GM18517 (cell line): ENCODE measurements at regions not wholly inside any gene's neighbourhood (a gene's known extent, or its start where the extent isn't known, plus 50 kb on each side); places are given as distances from the start of the nearest gene placed in this dataset.

Experiments
- ATAC-seq: cut with Tn5 transposase; IDR thresholded peaks from one replicate; pipeline ENCODE4 v1.9.1; 2021; ENCODE audit warnings: mild to moderate bottlenecking, moderate library complexity; ENCODE audit not compliant: unreplicated experiment

GRCh38 chr13:78428646-78429045 lies 174.7 kb downstream of the POU4F1 start:
- no peak for ATAC-seq

DNA sequence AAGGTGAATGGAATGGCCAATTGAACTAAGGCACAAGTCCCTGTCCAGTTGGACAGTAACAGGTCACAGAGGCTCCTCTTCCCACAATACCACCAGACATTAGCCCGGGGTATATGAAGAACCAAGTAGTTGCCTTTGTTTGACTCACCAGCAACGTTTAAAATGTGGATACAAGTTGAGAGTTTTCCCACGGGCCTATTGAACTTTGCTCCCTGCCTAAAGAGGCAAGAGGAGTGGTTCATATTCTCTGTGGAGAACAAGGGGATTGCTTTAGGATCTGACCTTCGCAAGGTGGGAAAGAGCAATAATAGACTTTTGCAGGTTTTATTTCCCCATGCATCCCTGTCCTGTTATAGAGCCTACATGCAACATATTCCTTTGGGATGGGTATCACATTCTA lies 177.2 kb downstream of the POU4F1 start:
- no peak for ATAC-seq

DNA sequence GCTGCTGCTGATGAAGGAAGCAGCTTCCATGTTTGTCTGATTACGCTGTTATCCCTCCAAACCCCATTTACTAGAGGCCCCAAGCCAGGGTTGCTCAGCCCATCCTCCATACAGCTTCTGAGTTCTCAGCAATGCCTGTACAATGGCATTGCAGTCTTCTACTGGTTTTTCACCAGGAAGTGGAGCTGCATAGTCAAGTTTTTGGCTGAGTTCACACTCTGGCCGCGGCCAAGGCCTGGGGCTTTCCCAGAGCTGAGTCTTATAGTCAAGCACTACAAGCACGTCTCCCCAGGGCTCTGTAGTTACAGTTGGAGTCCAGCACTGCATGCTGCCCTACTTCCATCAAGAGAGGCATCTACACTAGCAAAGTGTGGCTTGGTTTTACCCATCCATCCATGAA lies 182.5 kb downstream of the POU4F1 start:
- ATAC-seq = peak; percentile 68

DNA sequence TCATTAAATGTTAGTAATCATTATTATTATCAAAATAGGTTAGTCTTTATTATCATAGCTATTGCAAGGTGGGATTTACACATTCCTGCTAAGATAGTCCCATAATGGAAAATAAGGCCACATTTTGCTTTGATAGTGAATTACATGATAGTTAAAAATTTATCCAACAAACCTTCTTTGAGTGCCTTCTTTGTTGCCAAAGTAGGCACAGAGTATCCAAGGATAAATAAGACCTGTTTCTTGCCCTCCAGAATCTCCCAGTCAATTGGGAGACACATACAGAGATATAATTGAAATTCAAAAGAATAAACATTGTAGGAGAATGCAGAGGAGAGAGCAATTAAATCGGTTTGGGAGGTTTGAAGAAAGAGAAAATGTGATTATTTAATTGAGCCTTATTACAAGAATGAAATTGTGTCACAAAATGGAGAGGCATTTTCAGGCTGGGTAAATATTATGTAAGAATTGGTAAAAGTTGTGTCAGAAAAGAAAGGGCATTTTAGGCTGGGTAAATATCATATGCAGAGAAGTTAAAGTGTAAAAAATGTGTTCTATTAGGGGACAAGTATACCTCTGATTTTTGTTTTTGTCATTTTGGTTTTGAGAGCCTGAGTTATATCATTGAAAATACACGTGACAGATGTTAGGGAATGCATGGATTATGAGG lies 189.3 kb downstream of the POU4F1 start:
- ATAC-seq = no peak

GRCh38 chr13:78410847-78411246 lies 192.5 kb downstream of the POU4F1 start:
- no peak for ATAC-seq

DNA sequence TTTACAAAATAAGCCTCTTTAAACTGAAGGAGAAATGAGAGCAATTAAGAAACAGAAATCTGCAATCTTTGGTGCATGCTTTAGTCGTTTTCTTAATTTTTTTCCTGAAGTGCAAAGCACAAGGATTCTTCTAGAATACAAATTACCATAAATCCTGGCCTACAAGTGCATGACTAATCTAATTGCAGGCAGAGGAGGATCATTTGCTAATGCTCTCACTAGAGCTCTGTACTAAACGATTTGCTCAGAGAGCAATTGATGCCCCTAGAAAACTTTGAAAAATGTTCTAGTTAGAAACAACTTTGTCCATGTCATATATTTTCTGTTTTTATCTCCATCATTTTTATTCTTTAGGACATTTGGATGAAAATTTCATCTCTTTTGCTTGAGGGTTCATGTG lies 193.2 kb downstream of the POU4F1 start:
- ATAC-seq = no peak

DNA sequence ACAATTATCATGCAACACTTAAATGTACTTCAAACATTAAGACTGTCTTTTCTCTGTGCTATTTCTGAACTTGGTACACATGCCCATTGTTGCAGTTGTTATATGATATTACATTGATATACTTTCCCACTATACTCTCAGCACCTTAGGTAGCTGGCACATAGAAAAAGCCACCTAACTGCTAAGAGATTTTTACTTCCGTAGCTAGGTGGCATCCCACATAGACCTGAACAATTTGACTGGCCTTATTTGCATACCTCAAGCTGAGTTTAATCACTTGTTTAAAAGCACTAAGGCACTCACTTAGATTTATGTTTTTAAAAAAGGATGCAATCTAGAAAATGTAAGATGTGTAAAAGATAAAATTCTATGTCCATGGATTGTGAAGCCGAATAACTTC lies 194.2 kb downstream of the POU4F1 start:
- ATAC-seq = peak; percentile 52

GRCh38 chr13:78404846-78405360 lies 198.4 kb downstream of the POU4F1 start:
- ATAC-seq = no peak

GRCh38 chr13:78402708-78403400 lies 200.5 kb downstream of the POU4F1 start:
- no peak for ATAC-seq

DNA sequence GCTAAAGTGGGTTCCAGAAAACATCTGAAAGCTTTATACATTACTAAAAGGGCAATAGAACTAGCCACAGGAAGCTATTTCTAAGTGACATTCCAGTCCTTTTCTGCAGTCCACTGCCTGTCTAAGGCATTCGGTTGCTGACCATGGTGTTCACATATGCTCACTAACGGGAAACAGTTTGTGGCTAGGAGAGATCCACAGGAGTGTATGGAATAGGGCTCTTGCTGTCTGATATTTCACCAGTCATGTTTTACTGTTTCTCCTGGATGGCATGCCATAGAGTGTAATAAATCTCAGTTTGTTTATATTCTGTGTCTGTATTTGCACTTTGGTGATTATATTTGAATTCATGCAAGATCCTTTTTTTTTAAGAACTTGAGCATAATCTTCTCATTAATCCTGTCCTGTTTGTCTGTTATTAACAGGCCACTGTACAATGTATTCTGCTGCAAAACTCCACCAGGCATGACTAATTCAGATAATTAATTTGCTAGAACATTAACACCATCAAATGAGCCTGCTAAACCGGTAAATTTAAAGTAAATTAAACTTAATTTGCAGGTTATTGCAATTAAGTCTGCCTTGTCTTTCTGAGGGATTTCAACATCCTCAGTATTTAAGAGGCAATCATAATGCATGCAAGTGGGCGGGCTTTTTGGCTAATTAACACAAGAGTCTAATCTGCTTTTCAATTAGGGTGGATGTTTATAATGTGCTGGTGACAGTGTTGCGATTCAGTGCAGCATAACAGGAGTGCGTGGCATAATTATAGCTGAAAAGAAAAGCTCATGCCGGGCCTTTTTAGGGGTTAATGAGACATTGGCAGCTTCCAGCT lies 201.3 kb downstream of the POU4F1 start:
- no peak for ATAC-seq

- peak; percentile 99 for ATAC-seq
Observed at GRCh38 chr13:78398743-78399410, 204.5 kb downstream of the POU4F1 start.

DNA sequence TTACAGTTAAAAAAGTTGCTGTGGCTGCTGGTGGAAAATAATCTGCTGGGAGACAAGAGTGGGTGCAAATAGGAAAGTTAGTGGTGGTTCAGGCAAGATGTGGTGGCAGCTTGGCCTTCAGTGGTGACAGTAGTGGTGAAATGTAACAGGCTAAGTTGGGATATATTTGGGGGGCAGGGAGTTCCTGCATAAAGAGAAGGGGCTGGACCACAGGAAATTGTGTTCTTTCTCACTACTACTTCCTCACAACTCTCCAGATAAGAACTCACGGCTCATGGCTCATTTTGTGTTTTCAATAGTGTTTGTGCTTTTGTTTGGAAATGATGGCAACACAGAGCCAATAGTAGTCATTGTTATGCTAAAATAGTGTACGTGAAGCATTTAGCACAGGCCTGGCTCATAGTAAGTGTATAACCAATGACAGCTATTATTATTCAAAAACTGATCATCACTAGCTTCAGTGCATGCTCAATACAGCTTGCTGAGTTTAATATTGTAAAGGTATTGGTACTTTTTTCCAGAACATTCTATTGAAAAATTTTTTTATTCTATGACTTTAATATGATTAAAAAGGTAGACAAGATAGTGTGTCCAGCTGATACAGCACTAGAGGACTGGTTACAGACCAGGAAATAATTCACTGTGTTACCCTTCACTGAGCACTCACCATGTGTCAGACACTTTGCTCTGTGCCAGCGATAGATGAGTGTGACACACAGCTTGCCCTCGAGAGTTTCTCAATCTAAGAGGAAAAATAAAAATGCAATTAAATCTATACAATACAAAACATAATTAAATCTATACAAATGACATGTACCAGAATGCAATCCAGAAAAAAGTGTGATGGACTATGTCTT lies 209.8 kb downstream of the POU4F1 start:
- ATAC-seq = no peak

- no peak for ATAC-seq
Observed at GRCh38 chr13:78383899-78384298, 219.5 kb downstream of the POU4F1 start.

- ATAC-seq = no peak
Observed at GRCh38 chr13:78383071-78383484, 220.3 kb downstream of the POU4F1 start.

DNA sequence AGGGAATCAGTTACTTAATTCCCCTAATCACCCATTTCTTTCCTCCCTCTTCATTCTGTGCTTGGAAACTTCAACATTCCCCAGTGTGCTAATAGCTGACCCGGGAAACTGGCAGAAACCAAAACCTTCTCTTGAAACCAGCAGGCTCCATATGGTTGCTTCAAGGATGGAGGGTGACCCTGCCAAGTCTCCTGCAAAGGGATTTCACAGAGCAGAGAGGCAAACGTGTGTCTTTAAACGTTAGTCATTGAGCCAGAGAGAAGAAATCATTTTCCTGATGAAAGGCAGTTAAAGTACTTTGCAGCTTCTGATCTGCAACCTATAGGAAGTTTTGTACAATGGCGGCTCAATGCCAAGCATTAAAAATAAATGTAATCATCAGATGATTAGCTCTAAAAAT lies 220.9 kb downstream of the POU4F1 start:
- ATAC-seq = no peak

GRCh38 chr13:78376822-78377221 lies 226.5 kb downstream of the POU4F1 start:
- ATAC-seq = no peak

- no peak for ATAC-seq
Observed at GRCh38 chr13:78376033-78376432, 227.3 kb downstream of the POU4F1 start.

GRCh38 chr13:78372581-78372980 lies 230.8 kb downstream of the POU4F1 start:
- ATAC-seq = no peak

- no peak for ATAC-seq
Observed at GRCh38 chr13:78370231-78370630, 233.1 kb downstream of the POU4F1 start.

DNA sequence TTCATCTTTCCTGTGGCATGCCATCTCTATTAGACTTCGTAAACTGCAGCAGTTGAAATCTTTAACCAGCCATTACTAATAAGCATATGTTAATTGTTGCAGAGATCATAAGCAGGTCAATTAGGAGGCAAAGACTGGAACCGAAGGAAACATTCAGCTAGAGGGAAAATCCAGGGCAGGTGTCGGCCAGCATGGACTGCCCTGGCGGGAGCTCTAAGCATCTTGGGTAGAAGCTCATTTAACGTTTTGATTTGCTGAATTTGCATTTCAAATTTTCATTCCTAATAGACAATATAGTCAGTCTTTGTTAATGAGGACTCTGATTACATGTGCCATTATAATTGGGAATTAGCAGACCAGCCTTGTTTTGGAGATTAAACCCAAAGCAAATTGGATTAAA lies 238.6 kb downstream of the POU4F1 start:
- no peak for ATAC-seq
